SK-N-SH treated with all-trans-retinoic acid at 6 μM for 48 hours (cell line): ENCODE measurements at regions not wholly inside any gene's neighbourhood (a gene's known extent, or its start where the extent isn't known, plus 50 kb on each side); places are given as distances from the start of the nearest gene placed in this dataset.

Experiments used
- ATAC-seq: fragments of 200-7000 bp; cut with Tn5 transposase; 3 replicates; pipeline ENCODE4 v1.9.1; 2020; ENCODE audit warnings: mild to moderate bottlenecking, moderate library complexity
- ARNTL ChIP-seq: fragments of 450-650 bp; formaldehyde crosslinking; IDR thresholded peaks from 2 replicates; pipeline ENCODE4 v1.5.0; 2020; ENCODE audit warnings: low read depth, mild to moderate bottlenecking, moderate library complexity, borderline replicate concordance
- BACH2 ChIP-seq: fragments of 250-450 bp; sonication (Bioruptor Pico); IDR thresholded peaks from 2 replicates; pipeline ENCODE4 v1.9.0; 2021; ENCODE audit warnings: mild to moderate bottlenecking, borderline replicate concordance
- CSDC2 ChIP-seq: fragments of 250-450 bp; sonication (Bioruptor Pico); IDR thresholded peaks from 2 replicates; pipeline ENCODE4 v1.5.0; 2020; ENCODE audit warnings: mild to moderate bottlenecking, moderate library complexity
- CSRNP3 ChIP-seq: fragments of 250-450 bp; sonication (Bioruptor Pico); IDR thresholded peaks from 2 replicates; pipeline ENCODE4 v1.5.1; 2021; ENCODE audit warnings: mild to moderate bottlenecking, moderate library complexity
- ESRRG ChIP-seq: fragments of 250-450 bp; sonication (Bioruptor Pico); IDR thresholded peaks from 2 replicates; pipeline ENCODE4 v1.6.1; 2021; ENCODE audit warnings: mild to moderate bottlenecking
- ISL1 ChIP-seq: fragments of 250-450 bp; sonication (Bioruptor Pico); IDR thresholded peaks from 2 replicates; pipeline ENCODE4 v2.1.2; 2022; ENCODE audit warnings: mild to moderate bottlenecking, moderate library complexity
- OSR1 ChIP-seq: fragments of 250-450 bp; sonication (Bioruptor Pico); IDR thresholded peaks from 2 replicates; pipeline ENCODE4 v1.8.0; 2022; ENCODE audit warnings: moderate library complexity, mild to moderate bottlenecking, inconsistent platforms
- PATZ1 ChIP-seq: fragments of 250-450 bp; sonication (Bioruptor Pico); IDR thresholded peaks from 2 replicates; pipeline ENCODE4 v1.8.0; 2020; ENCODE audit warnings: mild to moderate bottlenecking, moderate library complexity, borderline replicate concordance
- PPARA ChIP-seq: fragments of 250-450 bp; sonication (Bioruptor Pico); IDR thresholded peaks from 2 replicates; pipeline ENCODE4 v1.5.0; 2020; ENCODE audit warnings: mild to moderate bottlenecking, borderline replicate concordance
- RARB ChIP-seq: fragments of 250-450 bp; sonication (Bioruptor Pico); IDR thresholded peaks from 2 replicates; pipeline ENCODE4 v1.8.0; 2021; ENCODE audit warnings: mild to moderate bottlenecking, moderate library complexity
- SNAI2 ChIP-seq: fragments of 250-450 bp; sonication (Bioruptor Pico); IDR thresholded peaks from 2 replicates; pipeline ENCODE4 v1.5.0; 2020; ENCODE audit warnings: mild to moderate bottlenecking, moderate library complexity
- TCF4 ChIP-seq: fragments of 250-450 bp; sonication (Bioruptor Pico); IDR thresholded peaks from 2 replicates; pipeline ENCODE4 v1.8.0; 2021; ENCODE audit warnings: mild to moderate bottlenecking, moderate library complexity, borderline replicate concordance
- TOX ChIP-seq: fragments of 250-450 bp; sonication (Bioruptor Pico); IDR thresholded peaks from 2 replicates; pipeline ENCODE4 v1.8.0; 2021; ENCODE audit warnings: mild to moderate bottlenecking, moderate library complexity, borderline replicate concordance
- ZC3H10 ChIP-seq: fragments of 250-450 bp; sonication (Bioruptor Pico); IDR thresholded peaks from 2 replicates; pipeline ENCODE4 v1.5.1; 2021; ENCODE audit warnings: mild to moderate bottlenecking, moderate library complexity
- ZFP3 ChIP-seq: fragments of 250-450 bp; sonication (Bioruptor Pico); IDR thresholded peaks from 2 replicates; pipeline ENCODE4 v1.5.0; 2020; ENCODE audit warnings: mild to moderate bottlenecking, moderate library complexity
- ZFP30 ChIP-seq: fragments of 450-650 bp; formaldehyde crosslinking; IDR thresholded peaks from 2 replicates; pipeline ENCODE4 v1.5.0; 2022; ENCODE audit warnings: mild to moderate bottlenecking, moderate library complexity
- ZNF70 ChIP-seq: fragments of 450-650 bp; formaldehyde crosslinking; IDR thresholded peaks from 2 replicates; pipeline ENCODE4 v1.5.0; 2020; ENCODE audit warnings: mild to moderate bottlenecking, moderate library complexity
- ZNF8 ChIP-seq: fragments of 450-650 bp; formaldehyde crosslinking; IDR thresholded peaks from 2 replicates; pipeline ENCODE4 v1.5.0; 2020; ENCODE audit warnings: mild to moderate bottlenecking, moderate library complexity
- TF ChIP-seq, protein P1 (sequence below): fragments of 250-450 bp; sonication (Bioruptor Pico); IDR thresholded peaks from 2 replicates; pipeline ENCODE4 v1.5.0; 2020; ENCODE audit warnings: mild to moderate bottlenecking, moderate library complexity
- TF ChIP-seq, protein P2 (sequence below): fragments of 250-450 bp; sonication (Bioruptor Pico); IDR thresholded peaks from 2 replicates; pipeline ENCODE4 v1.5.1; 2020; ENCODE audit warnings: low read depth, mild to moderate bottlenecking, moderate library complexity

DNA sequence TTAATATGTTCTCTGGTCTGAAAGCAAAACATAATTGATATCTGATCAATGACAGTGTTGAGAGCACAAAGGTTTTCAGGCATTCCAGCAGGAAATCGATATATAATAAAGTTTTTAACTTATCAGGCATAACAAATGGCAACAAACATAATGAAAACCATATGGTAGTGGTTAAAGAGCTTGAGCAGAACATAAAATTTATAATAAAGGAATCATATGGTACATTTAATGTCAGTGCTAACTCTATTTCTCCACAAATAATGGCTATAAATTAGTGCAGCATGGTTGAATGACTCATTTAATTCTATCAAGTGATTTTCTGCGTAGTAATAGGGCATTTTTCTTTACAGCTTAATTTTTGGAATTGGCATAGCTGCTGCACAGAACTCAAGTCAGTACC lies 306.2 kb downstream of the FSIP2 start (continued):
- peak; percentile 78; the same call in 1 of the 2 replicates for TF ChIP-seq PATZ1
- TF ChIP-seq SNAI2 (CRISPR knock-in tag), result no peak
- no peak for TF ChIP-seq ZFP3 (CRISPR knock-in tag)
- TF ChIP-seq, protein P1, sequence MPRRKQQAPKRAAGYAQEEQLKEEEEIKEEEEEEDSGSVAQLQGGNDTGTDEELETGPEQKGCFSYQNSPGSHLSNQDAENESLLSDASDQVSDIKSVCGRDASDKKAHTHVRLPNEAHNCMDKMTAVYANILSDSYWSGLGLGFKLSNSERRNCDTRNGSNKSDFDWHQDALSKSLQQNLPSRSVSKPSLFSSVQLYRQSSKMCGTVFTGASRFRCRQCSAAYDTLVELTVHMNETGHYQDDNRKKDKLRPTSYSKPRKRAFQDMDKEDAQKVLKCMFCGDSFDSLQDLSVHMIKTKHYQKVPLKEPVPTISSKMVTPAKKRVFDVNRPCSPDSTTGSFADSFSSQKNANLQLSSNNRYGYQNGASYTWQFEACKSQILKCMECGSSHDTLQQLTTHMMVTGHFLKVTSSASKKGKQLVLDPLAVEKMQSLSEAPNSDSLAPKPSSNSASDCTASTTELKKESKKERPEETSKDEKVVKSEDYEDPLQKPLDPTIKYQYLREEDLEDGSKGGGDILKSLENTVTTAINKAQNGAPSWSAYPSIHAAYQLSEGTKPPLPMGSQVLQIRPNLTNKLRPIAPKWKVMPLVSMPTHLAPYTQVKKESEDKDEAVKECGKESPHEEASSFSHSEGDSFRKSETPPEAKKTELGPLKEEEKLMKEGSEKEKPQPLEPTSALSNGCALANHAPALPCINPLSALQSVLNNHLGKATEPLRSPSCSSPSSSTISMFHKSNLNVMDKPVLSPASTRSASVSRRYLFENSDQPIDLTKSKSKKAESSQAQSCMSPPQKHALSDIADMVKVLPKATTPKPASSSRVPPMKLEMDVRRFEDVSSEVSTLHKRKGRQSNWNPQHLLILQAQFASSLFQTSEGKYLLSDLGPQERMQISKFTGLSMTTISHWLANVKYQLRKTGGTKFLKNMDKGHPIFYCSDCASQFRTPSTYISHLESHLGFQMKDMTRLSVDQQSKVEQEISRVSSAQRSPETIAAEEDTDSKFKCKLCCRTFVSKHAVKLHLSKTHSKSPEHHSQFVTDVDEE, result peak; percentile 59; the same call in 1 of the 2 replicates
- TF ChIP-seq TOX (CRISPR knock-in tag), result 0 out of 2 replicates have a peak, but pooled peaks have one; percentile 59
- no peak for TF ChIP-seq RARB (CRISPR knock-in tag)

DNA sequence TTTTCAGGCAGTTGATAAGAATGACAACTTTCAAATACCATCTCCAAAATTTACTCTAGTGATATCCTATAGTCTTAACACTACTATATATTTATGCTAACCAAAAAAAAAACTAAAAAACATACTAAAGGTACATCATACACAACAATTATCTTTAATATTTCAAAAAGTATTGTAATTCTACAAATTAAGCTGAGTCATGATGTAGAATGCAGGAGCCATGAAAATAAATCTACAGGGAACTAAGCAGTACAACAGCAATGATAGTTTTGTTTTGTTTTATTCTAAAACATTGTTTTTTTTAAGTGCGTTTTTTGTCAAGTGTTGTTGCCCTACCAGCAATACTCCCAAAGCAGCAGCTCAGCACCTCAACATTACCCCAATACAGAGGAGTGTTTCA lies 314.3 kb downstream of the FSIP2 start:
- TF ChIP-seq, protein P2, sequence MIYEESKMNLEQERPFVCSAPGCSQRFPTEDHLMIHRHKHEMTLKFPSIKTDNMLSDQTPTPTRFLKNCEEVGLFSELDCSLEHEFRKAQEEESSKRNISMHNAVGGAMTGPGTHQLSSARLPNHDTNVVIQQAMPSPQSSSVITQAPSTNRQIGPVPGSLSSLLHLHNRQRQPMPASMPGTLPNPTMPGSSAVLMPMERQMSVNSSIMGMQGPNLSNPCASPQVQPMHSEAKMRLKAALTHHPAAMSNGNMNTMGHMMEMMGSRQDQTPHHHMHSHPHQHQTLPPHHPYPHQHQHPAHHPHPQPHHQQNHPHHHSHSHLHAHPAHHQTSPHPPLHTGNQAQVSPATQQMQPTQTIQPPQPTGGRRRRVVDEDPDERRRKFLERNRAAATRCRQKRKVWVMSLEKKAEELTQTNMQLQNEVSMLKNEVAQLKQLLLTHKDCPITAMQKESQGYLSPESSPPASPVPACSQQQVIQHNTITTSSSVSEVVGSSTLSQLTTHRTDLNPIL (CRISPR knock-in tag), result no peak
- no peak for TF ChIP-seq PATZ1
- TF ChIP-seq ZC3H10, result no peak
- no peak for TF ChIP-seq TOX (CRISPR knock-in tag)
- TF ChIP-seq RARB (CRISPR knock-in tag), result no peak
- no peak for TF ChIP-seq ISL1 (CRISPR knock-in tag)
- TF ChIP-seq, protein P1, result no peak
- TF ChIP-seq ZNF8 (CRISPR knock-in tag), result no peak
- no peak for TF ChIP-seq PPARA
- no peak for ATAC-seq

GRCh38 chr2:186058614-186059013 lies 320.0 kb downstream of the FSIP2 start:
- no peak for ATAC-seq
- TF ChIP-seq PPARA, result no peak
- TF ChIP-seq CSRNP3, result no peak
- no peak for TF ChIP-seq ARNTL (CRISPR knock-in tag)
- no peak for TF ChIP-seq ZFP3 (CRISPR knock-in tag)
- no peak for TF ChIP-seq TCF4 (CRISPR knock-in tag)
- TF ChIP-seq ZFP30 (CRISPR knock-in tag), result no peak
- no peak for TF ChIP-seq ESRRG (CRISPR knock-in tag)
- no peak for TF ChIP-seq ZNF70
- TF ChIP-seq, protein P2 (CRISPR knock-in tag), result no peak
- TF ChIP-seq ISL1 (CRISPR knock-in tag), result no peak
- TF ChIP-seq, protein P1, result no peak
- no peak for TF ChIP-seq OSR1 (CRISPR knock-in tag)
- TF ChIP-seq BACH2 (CRISPR knock-in tag), result no peak
- TF ChIP-seq SNAI2 (CRISPR knock-in tag), result no peak
- no peak for TF ChIP-seq ZNF8 (CRISPR knock-in tag)
- no peak for TF ChIP-seq TOX (CRISPR knock-in tag)
- no peak for TF ChIP-seq RARB (CRISPR knock-in tag)
- TF ChIP-seq CSDC2 (CRISPR knock-in tag), result no peak
